Urinary bladder (tissue), 3 donors: ENCODE measurements at regions not wholly inside any gene's neighbourhood (a gene's known extent, or its start where the extent isn't known, plus 50 kb on each side); places are given as distances from the start of the nearest gene placed in this dataset.
A peak's percentile ranks its signal among the peaks of the same experiment; 100 is the strongest.
"Not testable (repeated sequence)": the region's sequence is repeated elsewhere in the genome, so short reads cannot be mapped to it uniquely, and the experiment has no call there.

Experiments
- DNase-seq: peaks from one replicate; pipeline ENCODE4 v3.0.0-alpha.2; 2015; ENCODE audit errors: extremely low spot score
- H3K27ac ChIP-seq: one replicate; pipeline ENCODE4 v1.5.1; 2013; ENCODE audit warnings: low read depth, mild to moderate bottlenecking, moderate library complexity
- H3K36me3 ChIP-seq: one replicate; pipeline ENCODE4 v1.6.1; 2013; ENCODE audit warnings: mild to moderate bottlenecking, moderate library complexity; ENCODE audit not compliant: insufficient read depth
- H3K4me1 ChIP-seq: one replicate; pipeline ENCODE4 v1.6.1; 2013; ENCODE audit warnings: mild to moderate bottlenecking, moderate library complexity; ENCODE audit not compliant: insufficient read depth
- H3K4me3 ChIP-seq: one replicate; pipeline ENCODE4 v1.5.1; 2013; ENCODE audit warnings: low read depth, low read length
- WGBS: extraction: QIAGEN DNeasy Blood & Tissue Kit; methylation state at CpG from one replicate; pipeline ENCODE4 v1.1.7; 2013; 5-methylcytosine and 5-hydroxymethylcytosine counted together
- donor health status: healthy with polysubstance abuse.
- donor health status: healthy.

DNA sequence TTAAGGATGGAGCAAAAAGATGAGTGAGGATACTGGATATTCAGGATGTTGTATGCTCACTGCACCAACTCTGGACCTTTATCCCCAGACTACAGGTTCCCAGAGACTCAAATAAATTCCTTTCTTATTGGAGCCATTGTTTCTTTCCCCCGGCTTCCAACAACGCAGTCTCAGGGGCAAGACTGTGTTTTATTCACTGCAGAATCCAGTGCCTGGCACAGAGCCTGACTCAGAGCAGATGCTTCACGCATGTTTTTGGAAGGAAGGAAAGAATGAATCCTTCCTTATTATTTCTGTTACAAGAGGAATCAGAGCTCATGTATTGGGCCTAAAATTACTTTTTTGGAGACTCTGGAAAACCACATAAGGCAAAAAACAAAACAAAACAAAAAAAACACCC, 96.0 kb upstream of the VGLL4 start:
- 24% methylated on average over 3 of the region's 3 CpGs for WGBS
- Histone ChIP-seq H3K4me1 (no peaks in the 10 kb centered on the region), H3K27ac (no peak overlapping the region), H3K36me3 (no peaks in the 10 kb centered on the region), H3K4me3 (no peak overlapping the region)
- DNase-seq, result no peak

DNA sequence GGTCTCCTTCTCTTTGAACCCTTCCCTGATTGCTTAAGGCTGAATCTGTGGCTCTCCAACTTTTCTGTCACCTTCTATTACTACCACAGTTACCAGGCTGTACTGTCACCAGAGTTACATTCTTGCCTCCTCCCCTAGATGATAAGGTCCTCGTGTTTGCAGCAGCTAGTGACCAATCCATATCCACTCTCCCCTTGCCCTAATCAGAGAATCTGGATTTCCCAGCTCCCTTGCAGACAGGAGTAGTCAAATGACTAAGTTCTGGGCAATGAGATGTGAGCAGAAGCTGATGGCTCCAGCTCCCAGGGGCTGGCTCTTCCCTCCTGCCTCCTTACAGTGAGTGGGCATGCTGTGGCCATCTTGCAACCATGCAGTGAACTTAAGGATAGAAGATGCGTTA, 95.4 kb upstream of the VGLL4 start:
- H3K27ac ChIP-seq, result no peak overlapping the region
- whole genome bisulfite sequencing, result 48% methylated on average over 2 of the region's 2 CpGs
- no peak for DNase-seq
- no peaks in the 10 kb centered on the region for H3K4me1 ChIP-seq
- H3K36me3 ChIP-seq, result no peaks in the 10 kb centered on the region
- no peak overlapping the region for H3K4me3 ChIP-seq

DNA sequence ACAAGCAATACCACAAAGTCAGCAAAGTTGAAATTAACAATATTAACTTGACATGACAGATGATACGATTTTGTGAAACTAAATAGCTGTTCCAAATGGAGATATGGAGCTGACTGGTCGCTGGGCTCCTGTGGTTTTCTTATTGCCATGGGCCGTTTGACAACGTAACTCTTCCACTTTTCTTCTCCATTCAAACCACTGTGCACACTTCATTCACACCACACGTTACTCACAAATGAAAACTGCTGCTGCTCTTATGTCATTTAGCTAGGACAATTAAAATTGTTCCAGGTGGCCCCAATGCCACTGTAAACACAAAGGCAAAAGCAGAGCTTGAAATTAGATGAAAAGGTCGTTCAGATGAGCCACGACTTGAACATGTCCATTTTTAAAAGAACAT, 94.0 kb upstream of the VGLL4 start:
- H3K27ac ChIP-seq, result no peak overlapping the region
- H3K4me3 ChIP-seq, result no peak overlapping the region
- WGBS, result 85% methylated on average over 7 of the region's 7 CpGs
- no peaks in the 10 kb centered on the region for H3K4me1 ChIP-seq
- H3K36me3 ChIP-seq, result no peaks in the 10 kb centered on the region
- DNase-seq, result no peak

DNA sequence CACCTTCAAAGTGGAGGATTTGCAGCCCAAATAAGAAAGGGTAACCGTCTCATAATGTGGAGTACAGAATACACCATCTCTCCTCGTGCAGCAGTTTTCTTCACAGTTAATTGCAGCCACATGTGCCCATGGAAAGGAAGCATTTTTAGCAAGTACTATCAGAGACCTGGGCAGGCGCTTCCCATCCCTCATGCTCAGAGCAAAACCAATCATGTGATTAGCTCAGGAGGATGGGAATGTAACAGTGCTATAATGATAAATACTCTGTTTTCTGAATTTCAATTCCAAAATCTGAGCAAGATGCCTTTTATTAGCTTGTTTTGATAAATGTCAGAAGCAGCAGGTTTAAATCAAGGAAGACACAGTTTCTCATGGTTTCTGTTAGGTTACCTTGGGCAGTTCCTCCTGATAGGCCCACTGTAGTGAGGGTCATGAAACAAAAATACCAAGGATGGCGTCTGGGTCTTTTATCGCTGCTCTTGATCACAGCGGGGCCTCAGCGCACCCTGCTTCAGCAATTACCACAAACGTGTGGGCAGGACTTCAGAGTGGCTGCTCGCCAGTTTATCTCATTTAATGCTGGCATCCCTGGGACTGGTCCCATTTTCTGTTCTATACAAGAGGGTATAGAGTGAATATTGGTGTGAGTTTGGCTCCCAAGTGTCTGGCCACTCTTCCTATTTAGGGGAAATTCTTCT, 92.6 kb upstream of the VGLL4 start:
- WGBS, result 66% methylated on average over 9 of the region's 9 CpGs
- H3K4me1 ChIP-seq, result no peaks in the 10 kb centered on the region
- H3K4me3 ChIP-seq, result no peak overlapping the region
- H3K36me3 ChIP-seq, result no peaks in the 10 kb centered on the region
- DNase-seq, result no peak
- H3K27ac ChIP-seq, result no peak overlapping the region

DNA sequence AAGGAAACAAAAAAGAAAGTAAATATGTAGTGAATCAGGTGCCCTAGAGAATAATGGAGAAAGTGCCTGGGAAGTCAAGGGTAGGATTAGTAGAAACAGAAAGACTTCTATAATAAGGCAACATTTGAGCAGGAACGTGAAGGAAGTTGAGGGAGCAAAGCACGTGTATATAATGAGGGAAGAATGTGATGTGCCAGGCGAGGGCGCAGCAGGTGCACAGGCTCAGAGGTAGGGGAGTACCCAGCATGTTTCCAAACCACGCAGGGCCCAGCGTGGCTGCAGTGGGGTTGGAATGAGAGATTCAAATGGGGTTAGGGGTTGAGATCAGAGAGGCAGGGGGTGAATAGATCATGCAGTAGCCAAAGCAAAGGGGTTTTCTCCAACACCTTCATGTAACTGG, 91.9 kb upstream of the VGLL4 start:
- no peak for DNase-seq
- no peaks in the 10 kb centered on the region for H3K4me1 ChIP-seq

DNA sequence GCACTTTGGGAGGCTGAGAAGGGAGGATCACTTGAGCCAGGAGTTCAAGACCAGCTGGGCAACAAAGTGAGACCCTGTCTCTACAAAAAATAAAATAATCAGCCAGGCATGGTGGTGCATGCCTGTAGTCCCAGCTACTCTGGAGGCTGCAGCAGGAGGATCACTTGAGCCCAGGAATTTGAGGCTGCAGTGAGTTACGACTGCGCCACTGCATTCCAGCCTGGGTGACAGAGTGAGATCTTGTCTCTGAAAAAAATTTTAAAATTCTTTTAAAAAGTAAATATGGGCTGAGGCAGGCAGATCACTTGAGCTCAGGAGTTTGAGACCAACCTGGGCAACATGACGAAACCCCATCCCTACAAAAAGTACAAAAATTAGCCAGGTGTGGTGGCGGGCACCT, 91.4 kb upstream of the VGLL4 start:
- 94% methylated on average over 4 of the region's 4 CpGs for WGBS
- H3K27ac ChIP-seq, DNase-seq, H3K4me3 ChIP-seq, H3K4me1 ChIP-seq, H3K36me3 ChIP-seq: not testable (repeated sequence)

More for the DNA sequence above, 91.9 kb upstream of the VGLL4 start:
- H3K36me3 ChIP-seq, result no peaks in the 10 kb centered on the region
- no peak overlapping the region for H3K4me3 ChIP-seq
- no peak overlapping the region for H3K27ac ChIP-seq
- WGBS, result 71% methylated on average over 6 of the region's 6 CpGs

DNA sequence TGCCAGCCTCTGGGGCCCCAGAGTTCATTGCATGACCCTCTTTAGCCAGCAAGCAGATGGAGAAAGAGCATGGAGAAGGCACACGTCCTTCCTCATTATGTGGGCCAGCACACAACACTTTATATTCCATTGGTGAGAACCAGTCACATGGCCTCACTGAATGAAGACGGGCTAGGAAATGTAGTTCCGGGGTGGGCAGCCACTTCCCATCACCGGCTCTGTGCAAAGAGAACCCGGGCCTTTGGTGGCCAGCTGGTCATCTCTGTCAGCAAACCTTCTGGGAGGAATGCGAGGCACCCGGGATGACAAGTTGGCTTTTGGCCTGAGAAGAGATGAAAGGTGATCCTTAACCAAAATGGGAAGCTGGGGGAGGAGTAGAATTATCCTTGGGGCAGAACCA, 90.2 kb upstream of the VGLL4 start:
- Histone ChIP-seq H3K27ac (no peak overlapping the region), H3K4me1 (no peaks in the 10 kb centered on the region), H3K36me3 (no peaks in the 10 kb centered on the region), H3K4me3 (no peak overlapping the region)
- no peak for DNase-seq
- WGBS, result 87% methylated on average over 7 of the region's 7 CpGs

DNA sequence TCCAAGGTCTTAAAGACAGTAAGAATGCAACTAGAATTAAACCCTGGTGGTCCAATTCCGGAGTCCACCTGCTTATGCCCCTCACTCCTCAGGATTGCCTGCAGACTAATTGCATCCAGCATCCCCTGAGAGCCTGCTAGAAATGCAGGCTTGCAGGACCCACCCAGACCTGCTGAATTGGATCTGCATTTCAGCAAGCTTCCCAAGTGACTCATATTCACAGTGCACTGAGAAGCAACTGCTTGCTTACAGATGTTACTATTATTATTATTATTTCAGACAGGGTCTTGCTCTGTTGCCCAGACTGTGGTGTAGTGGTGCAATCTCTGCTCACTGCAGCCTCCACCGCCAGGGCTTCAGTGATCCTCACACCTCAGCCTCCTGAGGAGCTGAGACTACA, 83.5 kb upstream of the VGLL4 start:
- 90% methylated on average over 2 of the region's 2 CpGs for WGBS
- Histone ChIP-seq H3K27ac (no peak overlapping the region), H3K36me3 (no peaks in the 10 kb centered on the region), H3K4me1 (no peaks in the 10 kb centered on the region), H3K4me3 (no peak overlapping the region)
- no peak for DNase-seq

DNA sequence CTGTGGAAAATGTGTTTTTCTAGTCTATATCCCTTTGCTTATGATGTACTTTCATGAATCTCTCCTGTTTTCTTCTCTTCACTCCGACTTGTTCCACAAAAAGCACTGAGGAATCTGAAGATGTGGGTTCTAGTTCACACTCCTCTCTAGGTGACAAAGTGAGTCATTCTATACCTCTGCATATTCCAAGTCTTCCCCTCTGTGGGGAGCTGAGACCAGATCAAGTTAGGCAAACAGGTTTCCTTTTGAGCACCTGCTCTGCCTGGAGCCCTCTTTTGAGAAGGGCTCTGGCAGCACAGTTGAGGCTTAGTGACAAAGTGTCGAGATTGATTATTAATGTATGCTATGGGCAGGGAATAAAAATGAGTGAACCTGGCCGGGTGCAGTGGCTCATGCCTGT, 82.4 kb upstream of the VGLL4 start:
- DNase-seq, result no peak
- H3K36me3 ChIP-seq, result no peaks in the 10 kb centered on the region
- no peak overlapping the region for H3K4me3 ChIP-seq
- no peak overlapping the region for H3K27ac ChIP-seq
- WGBS, result 82% methylated on average over 3 of the region's 3 CpGs
- H3K4me1 ChIP-seq, result no peaks in the 10 kb centered on the region

DNA sequence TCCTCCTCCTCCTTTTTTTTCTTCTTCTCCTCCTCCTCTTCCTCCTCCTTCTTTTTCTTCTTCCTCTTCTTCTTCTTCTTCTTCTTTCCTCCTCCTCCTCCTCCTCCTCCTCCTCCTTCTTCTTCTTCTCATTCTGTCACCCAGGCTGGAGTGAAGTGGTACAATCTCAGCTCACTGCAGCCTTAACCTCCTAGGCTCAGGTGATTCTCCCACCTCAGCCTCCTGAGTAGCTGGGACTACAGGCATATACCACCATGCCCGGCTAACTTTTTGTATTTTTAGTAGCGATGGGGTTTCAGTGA, 81.6 kb upstream of the VGLL4 start:
- H3K36me3 ChIP-seq, DNase-seq, H3K4me3 ChIP-seq, H3K27ac ChIP-seq, H3K4me1 ChIP-seq: not testable (repeated sequence)
- 93% methylated on average over 2 of the region's 2 CpGs for WGBS

DNA sequence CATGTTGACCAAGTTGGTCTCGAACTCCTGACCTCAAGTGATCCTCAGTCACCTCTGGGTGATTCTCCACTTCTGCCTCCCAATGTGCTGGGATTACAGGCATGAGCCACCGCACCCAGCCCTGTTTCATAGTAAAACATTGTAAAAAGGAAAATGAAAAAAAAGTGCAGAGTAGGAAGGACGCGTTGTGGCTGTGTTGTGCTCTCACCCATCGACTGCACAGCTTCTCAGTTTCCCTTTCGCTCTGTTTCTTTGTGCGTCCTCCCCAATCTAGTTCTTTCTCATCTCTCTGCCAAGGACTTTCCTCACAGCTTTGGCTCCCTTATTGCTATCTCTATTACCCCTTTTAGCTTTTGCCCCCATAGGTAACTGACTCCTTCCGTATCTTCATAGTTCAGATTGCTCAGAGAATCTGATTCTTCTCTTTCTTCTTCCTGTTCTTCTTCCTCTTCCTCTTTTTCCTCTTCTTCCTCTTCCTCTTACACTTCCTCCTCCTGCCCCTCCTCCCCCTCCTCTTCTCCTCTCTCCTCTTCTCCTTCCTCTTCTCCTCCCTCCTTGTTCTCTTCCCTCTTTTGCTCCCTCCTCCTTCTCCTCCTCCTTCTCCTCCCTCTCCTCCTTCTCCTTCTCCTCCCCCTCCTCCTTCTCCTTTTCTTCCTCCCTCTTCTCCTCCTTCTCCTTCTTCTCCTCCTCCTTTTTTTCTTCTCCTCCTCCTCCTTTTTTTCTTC, 81.1 kb upstream of the VGLL4 start:
- H3K27ac ChIP-seq, result no peak overlapping the region
- 79% methylated on average over 8 of the region's 8 CpGs for WGBS
- DNase-seq, result no peak
- H3K4me1 ChIP-seq, result no peaks in the 10 kb centered on the region
- H3K4me3 ChIP-seq, result no peak overlapping the region
- H3K36me3 ChIP-seq, result no peaks in the 10 kb centered on the region

DNA sequence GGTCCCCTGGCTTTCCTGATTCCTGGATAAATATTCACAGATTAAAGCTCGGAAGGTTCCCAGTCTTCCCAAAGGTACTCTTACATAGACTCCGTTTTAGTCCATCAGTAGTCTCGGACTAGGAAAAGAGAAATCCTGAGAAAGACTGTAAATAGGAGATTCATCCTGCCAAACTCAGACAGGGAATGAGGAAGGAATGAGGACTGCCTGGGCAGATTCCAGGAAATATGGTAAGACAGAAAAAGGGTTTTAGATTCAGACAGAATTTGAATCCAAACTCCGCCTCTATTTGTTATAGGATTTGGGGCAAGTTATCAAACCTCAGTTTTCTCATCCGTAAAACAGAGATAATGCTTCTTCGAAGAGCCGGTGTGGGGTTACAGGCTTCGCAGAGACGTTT, 77.8 kb upstream of the VGLL4 start:
- DNase-seq, result no peak
- H3K4me1 ChIP-seq, result no peaks in the 10 kb centered on the region
- no peaks in the 10 kb centered on the region for H3K36me3 ChIP-seq
- WGBS, result 66% methylated on average over 9 of the region's 9 CpGs
- H3K27ac ChIP-seq, result no peak overlapping the region
- no peak overlapping the region for H3K4me3 ChIP-seq

DNA sequence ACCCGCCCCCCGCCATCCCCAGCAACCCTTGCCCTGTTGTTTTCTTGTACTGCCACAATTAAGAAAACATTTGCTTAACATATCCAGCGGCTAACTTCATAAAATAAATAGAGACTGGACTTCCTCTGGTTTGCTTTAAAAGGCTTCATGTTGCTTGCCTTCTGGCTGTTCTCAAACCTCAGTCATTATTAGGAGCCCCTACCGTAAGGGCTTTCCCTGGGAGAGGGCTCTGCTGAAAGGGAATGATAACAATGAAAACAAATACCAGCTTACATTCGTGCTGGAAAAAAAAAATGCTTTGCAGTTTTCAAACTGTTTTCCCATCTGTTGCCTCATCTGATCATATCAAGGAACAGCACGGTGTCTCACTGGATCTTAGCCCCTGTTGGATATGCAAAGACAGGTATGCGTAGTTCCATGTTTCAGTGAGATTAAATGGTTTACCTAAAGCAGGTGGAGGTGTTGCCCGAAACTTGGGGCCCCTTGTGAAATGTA, 77.2 kb upstream of the VGLL4 start:
- Histone ChIP-seq H3K36me3 (no peaks in the 10 kb centered on the region), H3K4me1 (no peaks in the 10 kb centered on the region), H3K27ac (peak overlapping the region; percentile 93), H3K4me3 (peak overlapping the region; percentile 99)
- WGBS, result 37% methylated on average over 8 of the region's 8 CpGs
- DNase-seq, result no peak

DNA sequence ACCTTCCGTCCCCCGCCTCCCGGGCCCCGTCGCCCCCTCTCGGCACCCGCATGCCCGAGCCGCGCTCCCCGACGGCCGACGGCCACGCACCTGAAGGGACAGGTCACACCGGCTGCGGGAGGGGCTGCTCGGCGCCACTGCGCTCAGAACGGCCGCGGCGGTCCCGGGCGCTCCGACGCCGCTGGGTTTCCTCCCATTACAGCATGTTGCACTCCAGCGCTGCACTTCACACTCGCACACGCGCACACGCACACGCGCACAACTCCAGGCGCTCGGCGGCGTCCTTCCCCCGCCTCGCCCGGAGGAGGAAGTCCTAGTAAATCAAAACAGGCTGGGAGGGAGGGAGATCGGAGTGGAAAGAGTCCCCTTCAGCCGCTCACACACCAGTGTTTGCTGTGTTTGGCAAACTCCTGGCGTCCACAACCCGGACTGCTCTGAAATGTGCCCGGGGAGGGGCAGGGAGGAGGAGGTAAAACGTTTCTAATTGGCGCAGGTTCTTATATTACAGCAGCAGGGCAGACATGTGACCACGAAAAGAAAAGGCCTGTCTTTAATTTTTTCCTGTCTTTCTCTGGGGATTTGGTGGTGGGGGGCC, 76.7 kb upstream of the VGLL4 start:
- H3K4me1 ChIP-seq, result no peaks in the 10 kb centered on the region
- no peaks in the 10 kb centered on the region for H3K36me3 ChIP-seq
- H3K4me3 ChIP-seq, result peak overlapping the region; percentile 99
- under 1% methylated on average over 51 of the region's 51 CpGs for WGBS
- peak overlapping the region; percentile 93 for H3K27ac ChIP-seq
- peak; percentile 76 for DNase-seq
